Upper lobe of left lung (tissue), 6 donors: ENCODE measurements at regions not wholly inside any gene's neighbourhood (a gene's known extent, or its start where the extent isn't known, plus 50 kb on each side); places are given as distances from the start of the nearest gene placed in this dataset.
"Not testable (repeated sequence)": the region's sequence is repeated elsewhere in the genome, so short reads cannot be mapped to it uniquely, and the experiment has no call there.

Experiments used
- ATAC-seq, 2 donors: fragments of 200-7000 bp; cut with Tn5 transposase; one replicate each; pipeline ENCODE4 v1.9.1; 2022; ENCODE audit warnings: mild to moderate bottlenecking in 2 of 2, moderate library complexity in 2 of 2; ENCODE audit not compliant: low FRiP score in 2 of 2
- DNase-seq, 2 donors: peaks; one replicate each; pipeline ENCODE4 v3.0.0-alpha.2; 2019 to 2020
- H3K27ac ChIP-seq, 4 donors: fragments of 200-600 bp; sonication (generic); one replicate each; pipeline ENCODE4 v1.5.1; 2016 to 2019
- H3K27me3 ChIP-seq, 4 donors: fragments of 200-600 bp; sonication (generic); one replicate each; pipeline ENCODE4 v1.5.1; 2017 to 2019
- H3K36me3 ChIP-seq, 4 donors: fragments of 200-600 bp; sonication (generic); one replicate each; pipeline ENCODE4 v1.5.1; 2016 to 2019
- H3K4me1 ChIP-seq, 4 donors: fragments of 200-600 bp; sonication (generic); one replicate each; pipeline ENCODE4 v1.5.1; 2018 to 2019
- H3K4me3 ChIP-seq, 4 donors: fragments of 200-600 bp; sonication (generic); one replicate each; pipeline ENCODE4 v1.5.1; 2017 to 2019; ENCODE audit warnings: mild to moderate bottlenecking in 2 of 4, moderate library complexity in 1 of 4
- H3K9me3 ChIP-seq, 4 donors: fragments of 200-600 bp; sonication (generic); one replicate each; pipeline ENCODE4 v1.5.1; 2018 to 2019
- EP300 ChIP-seq, 4 donors: sonication (generic); formaldehyde crosslinking; IDR thresholded peaks; one replicate each; pipeline ENCODE4 v1.5.1; 2017; ENCODE audit warnings: antibody characterized with exemption in 4 of 4, control low read depth in 2 of 4
- POLR2A ChIP-seq, 4 donors: fragments of 450-650 bp; IDR thresholded peaks; one replicate each; pipeline ENCODE4 v1.5.1; 2016 to 2017; ENCODE audit warnings: antibody characterized with exemption in 4 of 4, mild to moderate bottlenecking in 2 of 4
- POLR2AphosphoS5 ChIP-seq, 2 donors: sonication (generic); formaldehyde crosslinking; IDR thresholded peaks; one replicate each; pipeline ENCODE4 v1.5.1; 2017; ENCODE audit warnings: antibody characterized with exemption in 2 of 2
- WGBS, 2 donors: methylation state at CpG; one replicate each; pipeline ENCODE4 v1.1.5; 2017 to 2018; 5-methylcytosine and 5-hydroxymethylcytosine counted together
- TF ChIP-seq, protein P1 (sequence below), 6 experiments: fragments of 450-650 bp in 4 of 6; fragments of 200-600 bp in 2 of 6; sonication (generic) in 2 of 6; IDR thresholded peaks; one replicate each; pipeline ENCODE4 v1.5.1; 2016 to 2019; ENCODE audit warnings: antibody characterized with exemption in 6 of 6
- donor health status: DM: no; HTN: no; CAD: no; lungs with moderate emphysema.
- donor health status: DM: no; HTN: yes; CAD: no; lungs with severe emphysema.

GRCh38 chr10:120794390-120794789, 56.8 kb upstream of the WDR11 start:
- ATAC-seq (no peak), DNase-seq (no peak)
- H3K9me3 ChIP-seq, result no peaks in the 10 kb centered on the region
- TF ChIP-seq POLR2A (IDR thresholded peaks at IDR 0.05) (no peak), EP300 (IDR thresholded peaks at IDR 0.05) (no peak), POLR2AphosphoS5 (IDR thresholded peaks at IDR 0.05) (no peak)
- TF ChIP-seq, protein P1, sequence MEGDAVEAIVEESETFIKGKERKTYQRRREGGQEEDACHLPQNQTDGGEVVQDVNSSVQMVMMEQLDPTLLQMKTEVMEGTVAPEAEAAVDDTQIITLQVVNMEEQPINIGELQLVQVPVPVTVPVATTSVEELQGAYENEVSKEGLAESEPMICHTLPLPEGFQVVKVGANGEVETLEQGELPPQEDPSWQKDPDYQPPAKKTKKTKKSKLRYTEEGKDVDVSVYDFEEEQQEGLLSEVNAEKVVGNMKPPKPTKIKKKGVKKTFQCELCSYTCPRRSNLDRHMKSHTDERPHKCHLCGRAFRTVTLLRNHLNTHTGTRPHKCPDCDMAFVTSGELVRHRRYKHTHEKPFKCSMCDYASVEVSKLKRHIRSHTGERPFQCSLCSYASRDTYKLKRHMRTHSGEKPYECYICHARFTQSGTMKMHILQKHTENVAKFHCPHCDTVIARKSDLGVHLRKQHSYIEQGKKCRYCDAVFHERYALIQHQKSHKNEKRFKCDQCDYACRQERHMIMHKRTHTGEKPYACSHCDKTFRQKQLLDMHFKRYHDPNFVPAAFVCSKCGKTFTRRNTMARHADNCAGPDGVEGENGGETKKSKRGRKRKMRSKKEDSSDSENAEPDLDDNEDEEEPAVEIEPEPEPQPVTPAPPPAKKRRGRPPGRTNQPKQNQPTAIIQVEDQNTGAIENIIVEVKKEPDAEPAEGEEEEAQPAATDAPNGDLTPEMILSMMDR (IDR thresholded peaks at IDR 0.05), result no peak
- H3K4me1 ChIP-seq, result no peaks in the 10 kb centered on the region
- no peaks in the 10 kb centered on the region for H3K27me3 ChIP-seq
- no peak overlapping the region for H3K4me3 ChIP-seq
- no peaks in the 10 kb centered on the region for H3K36me3 ChIP-seq
- WGBS, 2 donors, result 87 to 93% methylated on average over 4 of the region's 4 CpGs
- H3K27ac ChIP-seq, result no peak overlapping the region

- DNase-seq, result peak in 1 of 2 donors; percentile 68
- 98% methylated on average over 21 of the region's 29 CpGs; no CpG with 5 or more reads in 1 of the 2 donors for WGBS, 2 donors
- not testable (repeated sequence) for ATAC-seq, H3K27ac ChIP-seq, H3K4me1 ChIP-seq, H3K9me3 ChIP-seq, H3K27me3 ChIP-seq, H3K4me3 ChIP-seq, H3K36me3 ChIP-seq
Measured at GRCh38 chr10:120798276-120798675, 52.9 kb upstream of the WDR11 start.

DNA sequence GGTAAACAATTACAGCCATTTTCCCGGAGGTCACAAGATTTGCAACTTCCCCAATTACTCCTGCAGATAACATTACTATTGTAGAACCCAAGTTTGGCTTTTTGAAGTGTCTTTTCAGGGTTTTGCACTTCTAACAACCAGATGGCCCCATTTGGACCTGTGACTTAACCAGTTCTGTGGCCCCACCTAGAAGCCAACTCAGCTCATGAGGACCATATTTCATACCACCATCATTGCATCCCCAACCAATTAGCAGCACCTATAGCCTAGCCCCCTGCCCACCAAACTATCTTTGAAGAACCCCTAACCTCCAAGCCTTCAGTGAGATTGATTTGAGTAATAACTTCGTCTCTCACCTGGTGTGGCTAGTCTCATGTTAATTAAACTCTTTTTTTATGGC, 51.3 kb upstream of the WDR11 start:
- no peak for ATAC-seq
- WGBS, 2 donors, result 54 to 60% methylated on average over 2 of the region's 2 CpGs
- H3K4me3 ChIP-seq, result no peak overlapping the region
- DNase-seq, result no peak
- no peak overlapping the region for H3K27ac ChIP-seq
- no peaks in the 10 kb centered on the region for H3K36me3 ChIP-seq
- H3K9me3 ChIP-seq, result no peaks in the 10 kb centered on the region
- no peak for TF ChIP-seq POLR2AphosphoS5 (IDR thresholded peaks at IDR 0.05)
- no peak for TF ChIP-seq EP300 (IDR thresholded peaks at IDR 0.05)
- TF ChIP-seq, protein P1 (IDR thresholded peaks at IDR 0.05), result no peak
- TF ChIP-seq POLR2A (IDR thresholded peaks at IDR 0.05), result no peak
- H3K27me3 ChIP-seq, result no peaks in the 10 kb centered on the region
- peaks cover 0 to 4% (median 0%) of the 10 kb centered on the region in 4 donors for H3K4me1 ChIP-seq

- no peak for ATAC-seq
- H3K4me3 ChIP-seq, result no peak overlapping the region
- no peaks in the 10 kb centered on the region for H3K27me3 ChIP-seq
- TF ChIP-seq POLR2AphosphoS5 (IDR thresholded peaks at IDR 0.05) (no peak), POLR2A (IDR thresholded peaks at IDR 0.05) (no peak), EP300 (IDR thresholded peaks at IDR 0.05) (no peak)
- TF ChIP-seq, protein P1 (IDR thresholded peaks at IDR 0.05), result no peak
- H3K9me3 ChIP-seq, result no peaks in the 10 kb centered on the region
- H3K27ac ChIP-seq, result no peak overlapping the region
- no peaks in the 10 kb centered on the region for H3K36me3 ChIP-seq
- WGBS, 2 donors, result 79 to 89% methylated on average over 3 of the region's 3 CpGs
- no peak for DNase-seq
- H3K4me1 ChIP-seq, result peaks cover 0 to 4% (median 0%) of the 10 kb centered on the region in 4 donors
Measured at GRCh38 chr10:120800528-120801323, 50.4 kb upstream of the WDR11 start.
